ENCODE measurements at regions not wholly inside any gene's neighbourhood (a gene's known extent, or its start where the extent isn't known, plus 50 kb on each side); places are given as distances from the start of the nearest gene placed in this dataset.

GRCh38 chr5:66519626-66520025 is 76.6 kb upstream of the MAST4 start:
- Histone ChIP-seq H3K4me3 (ENCODE audit: low read length) (no peak overlapping the region), H3K9me3 (ENCODE audit: control insufficient read depth, low read length) (no peaks in the 10 kb centered on the region), H3K4me1 (ENCODE audit: control insufficient read depth, insufficient read depth, low read length) (no peaks in the 10 kb centered on the region), H3K27me3 (ENCODE audit: control insufficient read depth, insufficient read depth) (no peaks in the 10 kb centered on the region), H3K27ac (ENCODE audit: low read length) (no peak overlapping the region)
- DNase-seq (no peak), ATAC-seq (no peak)
- intact Hi-C loops (cut with DNase I) = no loop called here
- 91% methylated on average over 1 of the region's 1 CpG for WGBS

- H3K27me3 ChIP-seq (ENCODE audit: control insufficient read depth, insufficient read depth) = no peaks in the 10 kb centered on the region
- H3K4me1 ChIP-seq (ENCODE audit: control insufficient read depth, insufficient read depth, low read length) = no peaks in the 10 kb centered on the region
- no peak overlapping the region for H3K4me3 ChIP-seq (ENCODE audit: low read length)
- ATAC-seq (no peak), DNase-seq (no peak)
- H3K27ac ChIP-seq (ENCODE audit: low read length) = no peak overlapping the region
- intact Hi-C loops (cut with DNase I) = no loop called here
- no peaks in the 10 kb centered on the region for H3K9me3 ChIP-seq (ENCODE audit: control insufficient read depth, low read length)
Observed at GRCh38 chr5:66520854-66521253, 75.3 kb upstream of the MAST4 start.

DNA sequence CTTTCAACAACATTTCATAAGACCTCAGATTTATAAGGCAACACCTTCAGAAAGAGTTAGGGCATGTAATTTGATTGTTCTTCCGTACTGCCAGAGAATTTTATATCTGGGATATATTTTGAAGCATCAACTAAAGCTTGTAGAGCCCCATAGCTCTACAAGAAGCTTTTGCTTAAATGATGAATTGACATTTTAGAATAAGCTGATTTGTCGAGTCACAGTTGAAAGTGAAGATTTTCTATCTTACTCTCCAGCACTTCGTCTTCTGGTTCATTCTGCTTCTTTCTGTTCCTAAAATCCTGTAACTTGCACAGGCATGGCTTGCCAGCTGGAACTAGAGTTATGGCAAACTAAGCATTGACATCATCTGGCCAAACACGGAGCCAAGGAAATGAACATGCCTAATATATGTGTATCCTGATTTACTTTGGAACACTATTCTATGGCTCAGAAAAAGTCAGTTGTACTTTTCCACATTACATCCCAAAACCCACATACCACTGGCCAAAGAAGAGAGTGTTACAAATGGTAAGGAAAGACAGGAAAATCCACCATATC is 68.6 kb upstream of the MAST4 start:
- WGBS = 59% methylated on average over 4 of the region's 4 CpGs
- no peak overlapping the region for H3K4me3 ChIP-seq (ENCODE audit: low read length)
- H3K27me3 ChIP-seq (ENCODE audit: control insufficient read depth, insufficient read depth) = no peaks in the 10 kb centered on the region
- H3K4me1 ChIP-seq (ENCODE audit: control insufficient read depth, insufficient read depth, low read length) = peaks cover 3% of the 10 kb centered on the region
- no peaks in the 10 kb centered on the region for H3K9me3 ChIP-seq (ENCODE audit: control insufficient read depth, low read length)
- ATAC-seq = no peak
- intact Hi-C loops (cut with DNase I) = no loop called here
- no peak overlapping the region for H3K27ac ChIP-seq (ENCODE audit: low read length)
- DNase-seq = no peak

DNA sequence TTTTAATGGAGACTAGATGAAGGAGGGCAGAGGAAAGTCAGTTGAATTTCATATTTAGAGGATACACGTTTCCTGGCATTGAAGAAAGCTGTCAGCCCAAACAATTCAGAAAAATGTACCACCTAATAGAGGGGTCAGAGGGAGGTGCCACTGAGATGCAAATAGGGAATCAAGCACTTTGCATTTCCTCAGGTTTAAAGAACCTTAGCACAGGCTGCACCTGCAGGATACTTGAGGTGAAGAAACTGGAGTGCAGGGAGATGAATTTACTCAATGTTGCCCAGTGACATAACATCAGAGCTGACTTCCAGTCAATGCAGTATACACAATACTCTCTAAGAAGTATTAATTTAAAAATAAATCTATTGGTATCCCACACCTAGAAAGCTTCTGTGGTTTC is 67.0 kb upstream of the MAST4 start:
- H3K9me3 ChIP-seq (ENCODE audit: control insufficient read depth, low read length) = no peaks in the 10 kb centered on the region
- H3K4me1 ChIP-seq (ENCODE audit: control insufficient read depth, insufficient read depth, low read length) = peaks cover 3% of the 10 kb centered on the region
- ATAC-seq (no peak), DNase-seq (no peak)
- no peaks in the 10 kb centered on the region for H3K27me3 ChIP-seq (ENCODE audit: control insufficient read depth, insufficient read depth)
- H3K27ac ChIP-seq (ENCODE audit: low read length) = no peak overlapping the region
- no peak overlapping the region for H3K4me3 ChIP-seq (ENCODE audit: low read length)
- 59% methylated on average over 1 of the region's 1 CpG for WGBS
- intact Hi-C loops (cut with DNase I) = no loop called here

DNA sequence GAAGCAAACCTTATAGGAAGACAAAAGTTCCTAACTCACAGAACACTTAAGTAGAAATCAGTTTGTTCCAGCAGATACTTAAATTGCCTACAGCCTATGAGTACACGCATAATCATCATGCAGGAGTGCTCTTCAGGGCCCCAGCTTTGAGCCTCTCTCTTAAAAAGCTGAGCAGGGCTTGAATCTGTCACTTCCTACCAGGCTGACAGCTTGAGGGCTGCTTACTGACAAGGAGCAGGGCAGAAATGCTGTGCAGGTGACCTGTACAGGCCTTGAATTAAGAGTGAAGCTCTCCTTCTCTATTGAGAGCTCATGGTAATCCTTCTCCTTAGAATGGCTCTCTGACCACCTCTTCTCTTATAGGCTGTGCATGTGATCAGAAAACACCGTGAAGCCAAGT is 66.5 kb upstream of the MAST4 start:
- 91% methylated on average over 2 of the region's 2 CpGs for WGBS

DNA sequence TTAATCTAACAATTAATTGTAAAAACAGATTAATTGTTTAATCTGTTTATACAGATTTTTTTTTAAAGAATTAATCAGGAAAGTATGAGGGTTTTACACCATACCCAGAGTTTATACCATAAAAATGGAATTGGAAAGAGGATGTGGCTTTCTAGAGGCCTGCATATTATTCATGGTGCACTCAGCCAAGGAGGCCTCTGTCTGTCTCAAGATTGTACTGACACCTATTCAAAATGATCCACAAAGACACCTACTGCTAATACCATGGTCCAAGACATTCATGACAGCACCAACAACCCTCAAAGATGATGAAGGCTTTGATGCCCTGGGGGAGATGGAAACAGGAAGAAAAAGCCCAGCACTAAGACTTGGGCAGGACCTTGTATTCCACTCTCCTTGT is 58.1 kb upstream of the MAST4 start:
- ATAC-seq (no peak), DNase-seq (no peak)
- Histone ChIP-seq H3K4me1 (ENCODE audit: control insufficient read depth, insufficient read depth, low read length) (no peaks in the 10 kb centered on the region), H3K4me3 (ENCODE audit: low read length) (no peak overlapping the region), H3K27me3 (ENCODE audit: control insufficient read depth, insufficient read depth) (no peaks in the 10 kb centered on the region), H3K9me3 (ENCODE audit: control insufficient read depth, low read length) (no peaks in the 10 kb centered on the region), H3K27ac (ENCODE audit: low read length) (no peak overlapping the region)
- intact Hi-C loops (cut with DNase I) = no loop called here

More for the DNA sequence above, 66.5 kb upstream of the MAST4 start:
- Histone ChIP-seq H3K27me3 (ENCODE audit: control insufficient read depth, insufficient read depth) (no peaks in the 10 kb centered on the region), H3K27ac (ENCODE audit: low read length) (no peak overlapping the region), H3K4me3 (ENCODE audit: low read length) (no peak overlapping the region), H3K4me1 (ENCODE audit: control insufficient read depth, insufficient read depth, low read length) (peaks cover 3% of the 10 kb centered on the region), H3K9me3 (ENCODE audit: control insufficient read depth, low read length) (no peaks in the 10 kb centered on the region)
- DNase-seq = no peak
- ATAC-seq = no peak
- intact Hi-C loops (cut with DNase I) = no loop called here

DNA sequence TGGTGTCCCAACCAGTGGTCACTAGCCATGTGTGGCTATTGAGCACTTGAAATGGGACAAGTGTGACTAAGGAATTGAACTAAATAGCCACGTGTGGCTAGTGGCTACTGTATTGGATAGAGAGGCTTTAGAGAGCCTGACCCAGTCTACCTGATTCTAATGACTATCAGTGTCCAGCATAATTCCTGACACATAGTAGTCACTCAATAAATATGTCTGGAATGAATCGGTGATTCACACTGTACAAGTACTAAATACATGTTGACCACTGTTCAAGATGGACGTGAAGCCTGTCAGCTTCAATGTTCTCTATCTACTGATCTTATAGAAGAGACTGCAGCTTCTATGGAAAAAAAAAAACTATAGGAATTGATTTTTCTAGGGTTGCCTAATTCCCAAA is 57.7 kb upstream of the MAST4 start:
- 92% methylated on average over 3 of the region's 3 CpGs for WGBS
- ATAC-seq (no peak), DNase-seq (no peak)
- no peak overlapping the region for H3K27ac ChIP-seq (ENCODE audit: low read length)
- no peak overlapping the region for H3K4me3 ChIP-seq (ENCODE audit: low read length)
- no peaks in the 10 kb centered on the region for H3K4me1 ChIP-seq (ENCODE audit: control insufficient read depth, insufficient read depth, low read length)
- intact Hi-C loops (cut with DNase I) = no loop called here
- no peaks in the 10 kb centered on the region for H3K9me3 ChIP-seq (ENCODE audit: control insufficient read depth, low read length)
- H3K27me3 ChIP-seq (ENCODE audit: control insufficient read depth, insufficient read depth) = no peaks in the 10 kb centered on the region

GRCh38 chr5:66540078-66540477 is 56.1 kb upstream of the MAST4 start:
- 80% methylated on average over 2 of the region's 2 CpGs for WGBS
- no peaks in the 10 kb centered on the region for H3K9me3 ChIP-seq (ENCODE audit: control insufficient read depth, low read length)
- intact Hi-C loops (cut with DNase I) = no loop called here

DNA sequence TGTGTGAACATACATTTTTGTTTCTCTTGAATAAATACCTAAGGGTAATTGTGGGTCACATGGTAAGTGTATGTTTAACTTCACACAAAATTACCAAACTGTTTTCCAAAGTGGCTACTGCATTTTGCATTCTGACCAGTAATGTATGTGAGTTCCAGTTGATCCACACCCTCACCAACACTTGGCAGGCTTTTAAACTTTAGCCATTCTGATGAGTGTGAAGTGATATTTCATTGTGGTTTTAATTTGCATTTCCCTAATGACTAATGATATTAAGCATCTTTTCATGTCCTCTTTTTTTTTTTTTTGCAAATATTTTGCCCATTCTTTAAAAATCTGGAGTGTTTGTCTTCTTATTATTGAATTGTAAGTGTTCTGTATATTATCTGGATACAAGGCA is 53.5 kb upstream of the MAST4 start:
- H3K4me3 ChIP-seq (ENCODE audit: low read length) = no peak overlapping the region
- H3K27me3 ChIP-seq (ENCODE audit: control insufficient read depth, insufficient read depth) = no peaks in the 10 kb centered on the region
- DNase-seq = no peak
- intact Hi-C loops (cut with DNase I) = no loop called here
- H3K9me3 ChIP-seq (ENCODE audit: control insufficient read depth, low read length) = no peaks in the 10 kb centered on the region
- ATAC-seq = no peak
- no peak overlapping the region for H3K27ac ChIP-seq (ENCODE audit: low read length)
- no peaks in the 10 kb centered on the region for H3K4me1 ChIP-seq (ENCODE audit: control insufficient read depth, insufficient read depth, low read length)

More at GRCh38 chr5:66540078-66540477, 56.1 kb upstream of the MAST4 start:
- H3K4me3 ChIP-seq (ENCODE audit: low read length) = no peak overlapping the region
- DNase-seq (no peak), ATAC-seq (no peak)
- H3K4me1 ChIP-seq (ENCODE audit: control insufficient read depth, insufficient read depth, low read length) = no peaks in the 10 kb centered on the region
- H3K27ac ChIP-seq (ENCODE audit: low read length) = no peak overlapping the region
- H3K27me3 ChIP-seq (ENCODE audit: control insufficient read depth, insufficient read depth) = no peaks in the 10 kb centered on the region

Measured in right cardiac atrium (tissue), 5 donors.